Mesothelial cell of epicardium (in vitro differentiated cells): ENCODE measurements at regions not wholly inside any gene's neighbourhood (a gene's known extent, or its start where the extent isn't known, plus 50 kb on each side); places are given as distances from the start of the nearest gene placed in this dataset.

Experiments
- DNase-seq, 2 experiments: peaks; one replicate each; pipeline ENCODE4 v3.0.0; 2021; ENCODE audit warnings: low spot score in 2 of 2; ENCODE audit not compliant: unreplicated experiment in 2 of 2
- H3K27ac Mint-ChIP-seq: 2 replicates; pipeline ENCODE4 v1.8.0; 2021; ENCODE audit warnings: mixed read lengths
- H3K27me3 Mint-ChIP-seq: 2 replicates; pipeline ENCODE4 v1.8.0; 2021; ENCODE audit warnings: low read depth, mixed read lengths
- H3K36me3 Mint-ChIP-seq: 2 replicates; pipeline ENCODE4 v1.8.0; 2021; ENCODE audit warnings: mixed read lengths
- H3K4me1 Mint-ChIP-seq: 2 replicates; pipeline ENCODE4 v1.8.0; 2021; ENCODE audit warnings: mixed read lengths
- H3K4me3 Mint-ChIP-seq: 2 replicates; pipeline ENCODE4 v1.8.0; 2021; ENCODE audit warnings: mild to moderate bottlenecking, moderate library complexity, mixed read lengths
- H3K9me3 Mint-ChIP-seq: 2 replicates; pipeline ENCODE4 v1.8.0; 2021; ENCODE audit warnings: mixed read lengths
- TF ChIP-seq, protein P1 (sequence below): fragments of 200-600 bp; sonication (generic); IDR thresholded peaks from one replicate; pipeline ENCODE4 v1.5.0; 2021; ENCODE audit warnings: antibody characterized with exemption; ENCODE audit not compliant: unreplicated experiment

DNA sequence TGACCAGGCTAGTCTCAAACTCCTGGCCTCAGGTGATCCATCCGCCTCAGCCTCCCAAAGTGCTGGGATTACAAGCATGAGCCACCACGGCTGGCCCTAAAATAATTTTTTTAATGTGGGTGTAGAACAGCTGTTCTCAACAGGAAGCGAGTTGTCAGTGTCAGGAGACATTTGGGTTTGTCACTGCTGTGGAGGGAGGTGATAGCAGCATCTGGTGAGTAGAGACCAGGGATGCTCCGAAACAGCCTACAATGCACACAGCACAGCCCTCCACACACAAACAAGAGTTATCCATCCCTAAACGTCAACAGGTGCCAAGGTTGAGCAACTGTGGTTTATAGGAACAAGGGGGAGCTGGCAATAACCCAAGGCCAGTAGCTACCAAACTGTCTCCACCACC is 243.4 kb upstream of the STS start:
- Mint-ChIP-seq H3K9me3 (no peaks in the 10 kb centered on the region), H3K27ac (no peak overlapping the region), H3K4me1 (no peaks in the 10 kb centered on the region), H3K4me3 (no peak overlapping the region), H3K36me3 (no peaks in the 10 kb centered on the region), H3K27me3 (no peaks in the 10 kb centered on the region)
- TF ChIP-seq, protein P1, sequence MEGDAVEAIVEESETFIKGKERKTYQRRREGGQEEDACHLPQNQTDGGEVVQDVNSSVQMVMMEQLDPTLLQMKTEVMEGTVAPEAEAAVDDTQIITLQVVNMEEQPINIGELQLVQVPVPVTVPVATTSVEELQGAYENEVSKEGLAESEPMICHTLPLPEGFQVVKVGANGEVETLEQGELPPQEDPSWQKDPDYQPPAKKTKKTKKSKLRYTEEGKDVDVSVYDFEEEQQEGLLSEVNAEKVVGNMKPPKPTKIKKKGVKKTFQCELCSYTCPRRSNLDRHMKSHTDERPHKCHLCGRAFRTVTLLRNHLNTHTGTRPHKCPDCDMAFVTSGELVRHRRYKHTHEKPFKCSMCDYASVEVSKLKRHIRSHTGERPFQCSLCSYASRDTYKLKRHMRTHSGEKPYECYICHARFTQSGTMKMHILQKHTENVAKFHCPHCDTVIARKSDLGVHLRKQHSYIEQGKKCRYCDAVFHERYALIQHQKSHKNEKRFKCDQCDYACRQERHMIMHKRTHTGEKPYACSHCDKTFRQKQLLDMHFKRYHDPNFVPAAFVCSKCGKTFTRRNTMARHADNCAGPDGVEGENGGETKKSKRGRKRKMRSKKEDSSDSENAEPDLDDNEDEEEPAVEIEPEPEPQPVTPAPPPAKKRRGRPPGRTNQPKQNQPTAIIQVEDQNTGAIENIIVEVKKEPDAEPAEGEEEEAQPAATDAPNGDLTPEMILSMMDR = no peak
- DNase-seq = no peak

DNA sequence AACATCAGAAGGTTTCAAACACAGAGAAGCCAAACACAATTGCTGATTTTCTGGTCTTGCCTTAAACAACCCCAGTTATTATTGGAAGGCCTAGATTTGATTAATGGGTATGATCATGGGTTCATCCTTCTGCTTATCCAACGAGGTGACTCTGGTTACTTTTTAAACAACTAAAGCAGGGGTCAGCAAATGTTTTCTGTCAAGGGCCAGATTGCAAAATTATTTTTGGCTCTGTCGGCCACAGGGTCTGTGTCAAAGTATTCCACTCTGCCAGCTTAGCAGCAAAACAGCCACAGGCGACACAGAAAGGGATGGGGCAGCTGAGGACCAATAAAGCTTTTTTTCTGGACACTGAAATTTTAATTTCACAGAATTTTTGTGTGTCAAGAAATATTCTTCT is 249.1 kb upstream of the STS start:
- H3K9me3 Mint-ChIP-seq = peaks cover under 1% of the 10 kb centered on the region
- H3K27me3 Mint-ChIP-seq = no peaks in the 10 kb centered on the region
- no peaks in the 10 kb centered on the region for H3K36me3 Mint-ChIP-seq
- DNase-seq = no peak
- no peaks in the 10 kb centered on the region for H3K4me1 Mint-ChIP-seq
- no peak overlapping the region for H3K27ac Mint-ChIP-seq
- H3K4me3 Mint-ChIP-seq = no peak overlapping the region
- TF ChIP-seq, protein P1 = no peak

DNA sequence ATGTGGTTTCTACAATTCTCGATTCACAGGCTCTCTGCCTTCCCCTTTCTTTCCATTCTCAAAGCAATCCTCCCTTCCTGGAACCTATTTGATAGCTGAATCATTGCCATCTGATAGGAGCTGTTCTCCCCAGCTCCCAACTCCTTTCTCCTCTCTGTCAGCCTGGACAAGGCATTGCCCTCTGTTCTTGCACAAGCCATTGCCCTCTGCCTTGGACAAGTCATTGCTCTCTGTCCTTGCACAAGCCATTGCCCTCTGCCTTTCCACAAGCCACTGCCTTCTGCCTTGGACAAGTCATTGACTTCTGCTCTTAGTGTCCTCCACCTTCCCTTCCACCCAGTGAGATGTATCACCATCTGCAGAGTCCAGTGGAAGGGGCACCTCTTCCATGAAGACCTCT is 256.1 kb upstream of the STS start:
- peaks cover 19% of the 10 kb centered on the region for H3K9me3 Mint-ChIP-seq
- H3K27ac Mint-ChIP-seq = no peak overlapping the region
- TF ChIP-seq, protein P1 = no peak
- H3K4me3 Mint-ChIP-seq = no peak overlapping the region
- no peak for DNase-seq
- no peaks in the 10 kb centered on the region for H3K4me1 Mint-ChIP-seq
- no peaks in the 10 kb centered on the region for H3K36me3 Mint-ChIP-seq
- no peaks in the 10 kb centered on the region for H3K27me3 Mint-ChIP-seq

DNA sequence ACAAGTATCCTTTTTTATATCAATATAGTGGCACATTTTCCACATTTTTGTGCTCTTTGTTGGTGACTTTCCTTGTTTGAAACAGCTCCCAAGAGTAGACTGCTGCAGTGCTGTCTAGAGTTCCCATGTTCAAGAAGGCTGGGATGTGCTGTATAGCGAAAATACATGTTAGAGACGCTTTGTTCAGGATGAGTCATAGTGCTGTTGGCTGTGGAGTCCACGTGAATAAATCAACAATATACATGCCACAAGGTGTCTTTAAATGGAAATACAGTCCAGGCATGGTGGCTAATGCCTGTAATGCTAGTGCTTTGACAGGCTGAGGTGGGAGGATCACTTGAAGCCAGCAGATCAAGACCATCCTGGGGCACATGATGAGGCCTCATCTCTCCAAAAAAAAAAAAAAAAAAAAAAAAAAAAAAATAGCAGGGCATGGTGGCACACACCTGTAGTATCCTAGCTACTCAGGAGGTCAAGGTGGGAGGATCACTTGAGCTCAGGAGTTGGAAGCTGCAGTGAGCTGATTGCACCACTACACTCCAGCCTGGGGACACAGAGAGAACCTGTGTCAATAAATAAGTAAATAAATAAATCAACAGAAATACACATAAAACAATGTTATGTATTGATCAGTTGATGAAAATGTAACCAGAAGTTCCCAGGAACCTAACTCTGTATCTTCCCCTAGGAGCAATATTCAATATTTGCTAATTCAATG is 256.8 kb upstream of the STS start:
- TF ChIP-seq, protein P1 = no peak
- Mint-ChIP-seq H3K27ac (no peak overlapping the region), H3K27me3 (no peaks in the 10 kb centered on the region), H3K9me3 (peaks cover 19% of the 10 kb centered on the region), H3K4me3 (no peak overlapping the region), H3K36me3 (no peaks in the 10 kb centered on the region), H3K4me1 (no peaks in the 10 kb centered on the region)
- DNase-seq = no peak

DNA sequence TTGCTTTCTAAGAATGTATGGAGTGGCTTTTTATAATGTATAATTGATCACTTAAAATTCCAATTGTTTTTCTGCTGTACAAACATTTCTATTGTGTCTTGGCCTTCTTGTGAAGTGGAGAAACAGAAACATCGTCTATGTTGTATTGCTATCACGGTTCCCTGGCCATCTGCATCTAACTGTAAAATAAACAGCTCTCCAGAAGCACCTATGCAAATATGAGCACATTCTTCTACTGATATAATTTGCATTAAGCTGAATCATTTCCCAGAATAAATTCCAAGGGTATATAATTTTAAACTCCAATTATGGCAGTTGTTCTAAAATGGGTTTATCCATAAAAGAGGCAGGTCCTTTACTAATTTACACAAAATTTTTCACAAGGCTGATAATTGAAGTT is 261.6 kb upstream of the STS start:
- Mint-ChIP-seq H3K36me3 (no peaks in the 10 kb centered on the region), H3K9me3 (no peaks in the 10 kb centered on the region), H3K27ac (no peak overlapping the region), H3K27me3 (no peaks in the 10 kb centered on the region), H3K4me1 (no peaks in the 10 kb centered on the region), H3K4me3 (no peak overlapping the region)
- TF ChIP-seq, protein P1 = no peak
- DNase-seq = no peak

DNA sequence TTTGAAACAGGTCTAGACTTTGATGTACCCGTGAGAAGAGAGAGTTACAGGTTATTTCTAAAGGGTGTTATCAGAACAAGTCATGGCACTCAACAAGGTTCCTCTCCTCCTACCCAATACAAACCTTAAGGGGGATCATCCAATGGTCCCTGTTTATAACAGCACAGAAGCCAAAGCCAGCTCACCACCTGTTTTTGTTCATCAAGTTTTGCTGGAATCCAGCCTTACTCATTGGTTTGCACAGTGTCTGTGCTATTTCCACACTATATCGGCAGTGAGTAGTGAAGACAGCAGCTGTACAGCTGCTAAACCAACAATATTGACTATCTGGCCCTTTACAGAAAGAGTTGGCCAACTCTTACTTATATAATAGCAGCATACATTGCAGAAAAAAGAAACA is 262.1 kb upstream of the STS start:
- no peak for DNase-seq
- H3K36me3 Mint-ChIP-seq = no peaks in the 10 kb centered on the region

More for the DNA sequence above, 262.1 kb upstream of the STS start:
- Mint-ChIP-seq H3K4me3 (no peak overlapping the region), H3K4me1 (no peaks in the 10 kb centered on the region), H3K27me3 (no peaks in the 10 kb centered on the region), H3K9me3 (no peaks in the 10 kb centered on the region), H3K27ac (no peak overlapping the region)
- TF ChIP-seq, protein P1 = no peak
